NCI-H1694 treated with DMSO at 0.1 percent for 48 hours (cell line): ENCODE measurements at regions not wholly inside any gene's neighbourhood (a gene's known extent, or its start where the extent isn't known, plus 50 kb on each side); places are given as distances from the start of the nearest gene placed in this dataset.
"Not testable (repeated sequence)": the region's sequence is repeated elsewhere in the genome, so short reads cannot be mapped to it uniquely, and the experiment has no call there.

ENCODE experiments used
- DNase-seq: peaks from one replicate; lab custom pipeline; 2025; lab: John Stamatoyannopoulos, UW

- DNase-seq: no peak
Measured at GRCh38 chr21:36246080-36246631, 73.8 kb upstream of the MORC3 start.

DNA sequence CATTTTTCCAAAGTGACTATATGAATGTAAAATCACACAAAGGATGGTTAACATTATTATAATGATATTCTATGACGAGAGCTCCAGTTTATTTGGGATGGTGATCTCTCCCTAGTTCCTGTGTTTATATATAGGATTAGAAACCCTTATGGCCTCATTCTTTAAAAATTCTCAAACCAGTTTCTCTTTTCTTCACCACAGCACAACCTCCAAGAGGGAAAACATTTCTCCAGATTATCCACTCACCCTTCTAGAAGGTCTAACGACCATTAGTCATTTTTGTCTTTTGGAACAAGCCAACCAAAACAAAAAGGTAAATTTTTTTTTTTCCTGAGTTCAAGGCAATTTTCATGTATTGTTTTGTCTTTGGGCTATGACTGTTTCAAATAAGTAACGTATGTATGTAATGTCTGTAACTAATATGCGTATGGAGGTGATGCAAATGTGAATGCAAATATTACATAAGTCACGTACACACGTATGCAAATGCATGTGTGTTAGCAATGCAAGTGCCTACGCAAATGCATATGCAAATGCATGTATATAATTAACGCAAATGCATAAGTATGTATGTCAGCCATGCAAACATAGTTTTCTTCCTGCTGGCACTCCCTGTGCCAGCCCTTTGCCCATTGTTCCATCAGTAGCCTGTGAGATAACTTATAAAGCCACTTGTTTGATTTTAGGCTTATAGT is 72.5 kb upstream of the MORC3 start:
- DNase-seq: no peak

DNA sequence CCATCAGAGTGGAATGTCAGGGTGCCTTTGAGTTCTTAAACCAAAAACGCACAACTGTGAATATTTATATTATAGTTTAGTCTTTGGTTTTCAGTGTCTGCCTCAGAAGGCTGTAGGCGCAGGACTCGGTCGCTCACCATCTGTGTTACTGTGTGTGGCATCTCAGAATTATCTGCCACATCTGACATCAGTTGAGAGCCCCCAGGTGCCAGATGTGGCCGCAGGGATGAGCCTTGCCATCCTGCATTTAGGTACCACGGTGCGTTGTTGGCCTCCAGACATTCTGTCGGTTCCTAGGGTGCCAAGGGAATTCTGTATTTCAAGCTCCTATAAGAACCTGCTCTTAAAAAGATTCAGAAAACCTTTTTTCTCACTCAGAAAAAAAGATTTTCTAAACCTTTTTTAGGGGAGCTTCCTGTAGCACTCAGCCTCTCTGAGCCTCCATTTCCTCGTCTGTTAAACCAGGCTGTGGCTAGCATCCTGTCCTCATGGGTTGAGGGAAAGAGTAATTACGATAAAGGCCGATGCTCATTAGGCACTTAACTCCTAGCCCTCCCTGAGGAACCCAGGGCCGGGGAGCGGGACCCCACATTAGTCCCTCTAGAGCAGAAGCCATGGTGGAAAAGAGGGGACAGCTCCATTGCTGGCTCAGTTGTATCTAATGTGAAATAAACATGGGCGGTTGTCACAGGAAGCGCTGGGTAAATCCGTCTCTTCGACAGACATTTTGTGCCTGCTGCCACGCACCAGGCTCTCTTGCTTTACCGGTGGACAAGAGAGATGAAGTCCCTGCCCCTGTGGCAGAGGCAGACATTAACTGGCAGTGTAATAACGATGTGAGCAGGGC is 70.2 kb upstream of the MORC3 start:
- DNase-seq: no peak

DNA sequence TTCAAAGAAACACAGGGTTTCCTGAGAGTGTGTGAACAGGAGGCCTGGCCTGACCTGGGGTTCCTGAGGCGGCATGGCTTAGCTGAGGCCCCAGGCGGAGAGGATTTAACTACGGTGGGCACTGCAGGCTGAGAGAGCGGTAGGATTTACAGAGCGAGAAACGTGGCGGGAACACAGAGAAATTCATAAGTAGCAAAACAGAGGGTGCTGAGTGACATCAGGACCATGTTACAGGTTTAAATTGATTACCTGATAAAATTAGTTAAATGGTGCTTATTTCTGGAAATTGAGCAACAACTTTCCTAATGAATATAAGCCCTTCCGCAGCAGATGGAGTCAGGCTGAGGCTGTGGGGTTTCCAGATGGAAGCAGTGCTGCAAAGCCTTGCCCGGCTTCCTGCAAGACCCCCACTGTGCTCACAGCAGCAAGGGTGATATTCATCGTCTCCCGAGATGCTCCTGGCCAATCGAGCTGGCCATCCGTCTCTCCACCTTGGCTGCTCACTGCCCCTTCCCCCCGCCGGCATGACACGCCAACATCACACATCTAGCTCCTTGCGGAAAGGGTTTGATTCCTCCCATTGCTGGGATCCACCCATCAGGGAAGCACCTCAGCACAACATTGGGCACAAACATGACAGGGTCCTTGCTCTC is 69.4 kb upstream of the MORC3 start:
- no peak for DNase-seq

GRCh38 chr21:36254106-36254941 is 65.7 kb upstream of the MORC3 start:
- no peak for DNase-seq

- DNase-seq: no peak
Measured at GRCh38 chr21:36255663-36256062, 64.3 kb upstream of the MORC3 start.

- no peak for DNase-seq
Measured at GRCh38 chr21:36257657-36258056, 62.3 kb upstream of the MORC3 start.

- DNase-seq: peak; percentile 81
Measured at GRCh38 chr21:36260030-36260787, 59.8 kb upstream of the MORC3 start.

GRCh38 chr21:36260802-36261201 is 59.2 kb upstream of the MORC3 start:
- DNase-seq: no peak

- no peak for DNase-seq
Measured at GRCh38 chr21:36261459-36261858, 58.5 kb upstream of the MORC3 start.

DNA sequence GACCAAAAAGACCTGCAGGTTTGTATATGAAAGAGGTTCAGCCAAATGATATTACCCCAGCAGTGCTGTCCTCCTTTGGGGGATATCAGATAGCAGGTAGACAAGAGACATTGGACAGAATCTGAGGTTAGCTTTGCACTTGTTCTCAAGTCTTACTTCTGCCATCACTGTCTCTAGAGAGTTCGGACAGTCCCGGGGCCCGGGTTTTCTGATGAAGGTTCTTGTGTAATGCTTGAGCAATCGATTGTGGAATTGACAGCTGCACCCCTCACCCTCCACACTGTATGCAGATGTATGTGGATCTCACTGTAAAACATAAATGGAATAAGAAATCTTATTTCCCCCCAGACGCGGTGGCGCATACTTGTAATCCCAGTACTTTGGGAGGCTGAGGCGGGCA is 56.2 kb upstream of the MORC3 start:
- no peak for DNase-seq

GRCh38 chr21:36265431-36265830 is 54.6 kb upstream of the MORC3 start:
- no peak for DNase-seq

GRCh38 chr21:36267828-36268227 is 52.2 kb upstream of the MORC3 start:
- DNase-seq: not testable (repeated sequence)

DNA sequence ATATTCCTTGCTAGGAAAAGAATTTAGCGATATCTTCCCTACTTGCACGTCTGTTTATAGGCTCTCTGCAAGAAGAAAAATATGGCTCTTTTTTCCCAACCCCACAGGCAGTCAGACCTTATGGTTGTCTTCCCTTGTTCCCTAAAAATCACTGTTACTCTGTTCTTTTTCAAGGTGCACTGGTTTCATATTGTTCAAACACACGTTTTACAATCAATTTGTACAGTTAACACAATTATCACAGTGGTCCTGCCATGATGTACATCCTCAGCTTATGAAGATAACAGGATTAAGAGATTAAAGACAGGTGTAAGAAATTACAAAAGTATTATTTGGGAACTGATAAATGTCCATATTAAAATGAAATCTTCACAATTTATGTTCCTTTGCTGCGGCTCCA is 51.7 kb upstream of the MORC3 start:
- not testable (repeated sequence) for DNase-seq
